GM18873 (cell line): ENCODE measurements at regions not wholly inside any gene's neighbourhood (a gene's known extent, or its start where the extent isn't known, plus 50 kb on each side); places are given as distances from the start of the nearest gene placed in this dataset.

Experiments
- ATAC-seq: cut with Tn5 transposase; IDR thresholded peaks from one replicate; pipeline ENCODE4 v1.9.1; 2021; ENCODE audit warnings: mild to moderate bottlenecking, moderate library complexity, moderate number of reproducible peaks; ENCODE audit not compliant: unreplicated experiment, low FRiP score

- no peak for ATAC-seq
These were observed 63.3 kb upstream of the THSD7A start for GRCh38 chr7:11895337-11895736.

GRCh38 chr7:11896663-11897062, 64.7 kb upstream of the THSD7A start:
- no peak for ATAC-seq

- ATAC-seq: no peak
These were observed 67.2 kb upstream of the THSD7A start for GRCh38 chr7:11899247-11899646.

GRCh38 chr7:11910253-11910652, 78.3 kb upstream of the THSD7A start:
- no peak for ATAC-seq

GRCh38 chr7:11911900-11912299, 79.9 kb upstream of the THSD7A start:
- ATAC-seq: no peak

GRCh38 chr7:11914645-11915044, 82.6 kb upstream of the THSD7A start:
- ATAC-seq: no peak

GRCh38 chr7:11923376-11923930, 91.5 kb upstream of the THSD7A start:
- no peak for ATAC-seq

- ATAC-seq: no peak
These were observed 99.3 kb upstream of the THSD7A start for GRCh38 chr7:11931307-11931706.

- no peak for ATAC-seq
These were observed 102.8 kb upstream of the THSD7A start for GRCh38 chr7:11934796-11935195.

GRCh38 chr7:11935905-11936304, 103.9 kb upstream of the THSD7A start:
- no peak for ATAC-seq

GRCh38 chr7:11946794-11947193, 114.8 kb upstream of the THSD7A start:
- no peak for ATAC-seq

GRCh38 chr7:11950281-11950680, 118.3 kb upstream of the THSD7A start:
- no peak for ATAC-seq

- no peak for ATAC-seq
These were observed 118.9 kb upstream of the THSD7A start for GRCh38 chr7:11950942-11951341.

GRCh38 chr7:11951909-11952308, 119.9 kb upstream of the THSD7A start:
- no peak for ATAC-seq

GRCh38 chr7:11952972-11953371, 121.0 kb upstream of the THSD7A start:
- no peak for ATAC-seq

- ATAC-seq: no peak
These were observed 125.0 kb upstream of the THSD7A start for GRCh38 chr7:11956991-11957390.

GRCh38 chr7:11957956-11958355, 126.0 kb upstream of the THSD7A start:
- ATAC-seq: no peak

- ATAC-seq: no peak
These were observed 127.1 kb upstream of the THSD7A start for GRCh38 chr7:11959121-11959520.

- no peak for ATAC-seq
These were observed 128.6 kb upstream of the THSD7A start for GRCh38 chr7:11960621-11961020.

GRCh38 chr7:11969643-11970042, 137.6 kb upstream of the THSD7A start:
- ATAC-seq: no peak

- no peak for ATAC-seq
These were observed 138.1 kb upstream of the THSD7A start for GRCh38 chr7:11970132-11970531.

- ATAC-seq: no peak
These were observed 153.4 kb upstream of the THSD7A start for GRCh38 chr7:11985376-11985775.

- ATAC-seq: no peak
These were observed 154.0 kb upstream of the THSD7A start for GRCh38 chr7:11985971-11986370.
